ENCODE measurements at regions not wholly inside any gene's neighbourhood (a gene's known extent, or its start where the extent isn't known, plus 50 kb on each side); places are given as distances from the start of the nearest gene placed in this dataset.

DNA sequence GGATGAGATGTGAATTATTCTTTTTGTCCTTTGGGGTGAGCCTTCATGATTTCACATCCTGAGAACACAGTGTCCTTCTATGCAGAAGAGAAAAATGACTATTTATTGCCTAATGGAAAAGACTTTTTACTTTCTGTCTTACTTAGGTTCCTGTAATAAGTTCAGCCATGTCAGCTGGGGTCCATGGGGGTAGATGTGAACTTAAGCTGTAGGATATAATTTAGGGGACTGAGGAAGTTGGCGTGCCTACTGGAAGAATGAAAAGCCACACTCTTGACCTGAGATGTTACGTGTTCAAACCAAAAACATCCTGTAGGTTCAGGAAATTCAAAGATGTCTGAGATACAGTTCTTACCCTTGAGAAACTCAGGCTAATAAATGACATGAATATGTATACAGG, 660.5 kb downstream of the TOX3 start:
- no peak for DNase-seq

DNA sequence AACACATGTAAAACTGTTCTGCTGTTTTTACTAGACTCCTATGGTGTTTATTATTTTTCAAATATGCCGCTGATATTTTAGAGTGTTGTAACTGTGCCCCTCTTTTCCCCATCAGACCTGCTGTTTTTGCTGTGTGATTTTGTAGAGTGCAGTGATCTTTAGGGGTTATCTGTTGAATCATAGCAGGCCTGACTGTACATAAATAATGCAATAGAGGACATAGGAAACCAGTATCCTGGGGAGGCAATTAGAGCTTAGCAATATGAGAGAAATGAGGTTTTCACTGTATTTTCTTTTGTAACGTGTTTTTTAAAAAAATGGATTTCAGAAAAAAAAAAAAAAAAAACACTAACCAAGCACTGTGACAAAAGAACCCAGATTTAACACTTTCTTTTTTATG, 662.2 kb downstream of the TOX3 start:
- no peak for DNase-seq

GRCh38 chr16:51881731-51882130, 665.2 kb downstream of the TOX3 start:
- DNase-seq: no peak

- no peak for DNase-seq
Observed at GRCh38 chr16:51880776-51881175, 666.2 kb downstream of the TOX3 start.

DNA sequence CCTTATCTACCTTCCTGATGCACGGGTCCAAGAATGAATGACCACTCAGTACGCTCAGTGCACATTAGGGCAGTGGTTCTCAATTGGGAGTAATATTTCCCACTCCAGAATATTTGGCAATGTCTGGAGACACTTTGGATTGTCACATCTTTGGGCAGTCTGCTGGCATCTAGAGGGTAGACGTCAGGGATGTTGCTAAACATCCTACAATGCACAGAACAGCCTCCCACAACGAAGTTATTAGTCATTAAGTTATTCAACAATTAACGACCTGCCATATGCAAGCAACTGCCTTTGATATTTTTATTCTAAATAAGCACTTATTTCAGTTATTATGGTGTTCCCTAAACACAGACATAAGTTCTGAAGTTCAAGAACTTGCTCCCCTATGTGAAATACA, 669.3 kb downstream of the TOX3 start:
- no peak for DNase-seq

DNA sequence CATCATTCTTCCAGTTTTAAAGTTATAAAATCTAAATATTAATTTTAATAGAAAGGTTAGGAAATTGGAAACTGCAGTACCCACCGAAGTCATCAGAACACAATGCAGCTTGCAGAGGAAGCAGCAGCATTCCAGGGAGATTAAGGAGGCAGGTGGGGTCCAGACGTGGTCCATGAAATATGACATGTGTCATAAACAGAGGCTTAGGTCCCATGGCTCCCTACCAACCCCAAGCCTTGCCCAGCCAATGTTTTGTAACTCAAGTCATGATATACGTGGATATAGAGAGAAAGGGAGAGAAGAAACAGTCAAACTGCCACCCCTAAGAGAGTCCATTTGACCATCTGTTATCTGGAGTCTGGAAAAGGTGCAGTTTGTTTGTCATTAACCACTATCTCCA, 670.0 kb downstream of the TOX3 start:
- DNase-seq: no peak

GRCh38 chr16:51876601-51876875, 670.4 kb downstream of the TOX3 start:
- DNase-seq: no peak

DNA sequence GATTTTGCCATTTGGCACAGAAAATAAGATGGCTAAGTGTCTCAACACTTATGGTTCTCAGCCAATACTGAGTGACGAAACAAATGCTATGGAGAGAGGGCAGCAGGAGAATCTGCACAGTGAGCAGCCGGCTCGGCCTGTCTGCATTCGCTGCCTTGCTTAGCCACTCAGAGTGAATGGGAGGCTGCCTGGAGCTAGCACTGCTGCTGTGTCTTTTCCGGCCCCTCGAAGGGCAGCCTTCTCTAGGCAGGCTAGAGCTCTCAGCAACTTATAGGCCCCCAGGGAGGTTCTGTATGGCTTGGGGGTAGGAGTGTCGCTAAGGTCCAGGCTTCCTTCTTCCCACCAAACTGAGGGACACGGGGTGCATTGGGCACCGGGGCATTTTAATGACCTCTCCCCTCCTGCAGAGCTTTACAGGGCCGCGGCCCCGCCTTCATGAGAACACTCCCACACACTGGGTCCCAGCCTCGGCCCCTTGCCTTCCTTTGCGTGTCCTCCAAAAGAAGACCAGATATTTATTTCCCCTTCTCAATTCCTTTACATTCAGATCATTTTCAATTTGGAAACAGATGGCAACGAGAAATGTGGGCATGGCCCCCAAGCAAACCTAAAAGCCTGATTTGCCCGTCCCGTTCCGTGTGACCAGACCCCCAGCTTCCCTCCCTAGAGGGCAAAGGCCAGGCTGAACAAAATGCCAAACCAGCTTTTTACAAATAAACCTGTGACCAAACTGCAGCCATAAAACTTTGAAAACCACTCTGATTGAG, 670.9 kb downstream of the TOX3 start:
- no peak for DNase-seq

DNA sequence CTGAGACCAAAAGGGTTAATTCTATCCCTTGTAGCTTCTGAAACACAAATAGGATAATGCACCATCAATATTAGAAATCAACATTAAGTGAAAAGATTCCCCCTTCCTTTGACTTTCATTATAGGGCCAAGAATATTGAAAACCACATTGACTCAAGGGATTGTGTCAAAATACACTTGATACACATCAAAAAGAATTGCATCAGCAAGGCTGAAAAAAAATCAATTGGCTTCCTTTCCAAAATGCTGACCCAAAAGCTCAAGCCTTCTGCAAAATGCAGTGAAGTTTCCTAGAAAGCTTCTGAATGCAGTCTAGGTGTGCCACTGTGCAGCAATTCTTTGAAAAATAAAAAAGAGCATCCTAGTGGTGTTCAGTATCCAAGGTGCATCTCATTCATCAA, 674.4 kb downstream of the TOX3 start:
- no peak for DNase-seq

DNA sequence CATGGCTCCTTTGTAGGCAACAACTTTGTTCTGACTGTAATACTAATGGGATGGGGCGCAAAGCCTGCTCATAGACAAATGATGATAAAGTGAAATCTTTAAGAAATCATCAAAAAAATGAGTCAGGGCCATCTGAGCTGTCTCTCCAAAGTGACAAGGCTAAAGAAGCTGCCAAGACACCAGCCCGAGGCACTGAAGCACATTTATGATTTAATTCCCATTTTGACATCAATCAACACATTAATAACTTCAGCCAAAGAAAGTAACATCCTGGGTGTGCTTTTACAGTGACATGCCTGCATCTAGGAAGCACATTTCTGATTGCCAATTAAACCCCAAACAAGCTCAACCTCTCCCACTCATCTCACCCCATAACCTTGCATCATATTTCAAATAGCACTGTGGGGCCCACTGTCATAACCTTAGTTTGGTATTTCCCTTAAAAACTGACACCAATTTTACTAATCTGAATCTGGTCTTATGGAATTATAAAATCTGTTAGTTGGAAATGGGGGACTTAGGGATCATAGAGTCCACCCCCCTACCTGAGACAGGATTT, 676.6 kb downstream of the TOX3 start:
- DNase-seq: no peak

GRCh38 chr16:51869176-51869575, 677.8 kb downstream of the TOX3 start:
- DNase-seq: no peak

DNA sequence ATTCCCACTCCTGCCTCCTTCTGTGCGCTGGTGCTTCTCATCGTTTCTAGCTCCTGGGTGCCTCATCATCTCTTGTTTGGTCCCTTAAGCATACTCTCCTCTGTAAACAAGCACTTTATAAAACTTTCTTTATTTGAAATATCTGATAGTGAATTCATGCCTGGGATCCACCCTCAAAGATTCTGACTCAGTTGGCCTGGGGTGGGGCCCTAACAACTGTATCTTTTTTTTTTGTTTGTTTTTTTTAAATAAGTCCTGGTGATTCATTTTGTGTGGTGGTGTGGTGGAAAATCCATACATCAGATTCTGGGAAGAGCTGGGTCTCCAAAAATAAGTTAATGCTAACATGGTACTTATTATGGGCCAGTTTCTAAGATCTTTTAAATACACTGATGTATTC, 678.3 kb downstream of the TOX3 start:
- DNase-seq: no peak

- DNase-seq: no peak
Observed at GRCh38 chr16:51867386-51868065, 679.4 kb downstream of the TOX3 start.

DNA sequence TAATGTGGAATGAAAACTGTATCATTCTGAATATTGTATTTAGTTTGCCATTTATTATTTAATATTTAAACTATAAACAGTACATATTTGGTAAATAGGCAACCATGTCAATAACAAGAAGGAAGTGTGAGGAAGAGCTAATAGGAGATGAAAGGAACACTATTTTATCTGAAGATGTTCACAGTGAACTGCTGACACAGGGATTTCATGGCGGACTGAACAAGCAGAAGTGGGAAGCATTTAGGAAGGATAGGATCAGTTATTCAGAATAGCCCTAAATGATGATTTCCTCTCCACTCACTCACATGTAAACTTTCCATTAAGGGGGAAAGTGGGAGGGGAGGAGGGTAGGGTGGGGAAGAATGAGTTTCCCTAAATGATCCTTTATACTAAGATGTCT, 682.4 kb downstream of the TOX3 start:
- DNase-seq: no peak

GRCh38 chr16:51854401-51854951, 692.5 kb downstream of the TOX3 start:
- no peak for DNase-seq

GRCh38 chr16:51853586-51853985, 693.4 kb downstream of the TOX3 start:
- no peak for DNase-seq

- DNase-seq: no peak
Observed at GRCh38 chr16:51852892-51853291, 694.1 kb downstream of the TOX3 start.

DNA sequence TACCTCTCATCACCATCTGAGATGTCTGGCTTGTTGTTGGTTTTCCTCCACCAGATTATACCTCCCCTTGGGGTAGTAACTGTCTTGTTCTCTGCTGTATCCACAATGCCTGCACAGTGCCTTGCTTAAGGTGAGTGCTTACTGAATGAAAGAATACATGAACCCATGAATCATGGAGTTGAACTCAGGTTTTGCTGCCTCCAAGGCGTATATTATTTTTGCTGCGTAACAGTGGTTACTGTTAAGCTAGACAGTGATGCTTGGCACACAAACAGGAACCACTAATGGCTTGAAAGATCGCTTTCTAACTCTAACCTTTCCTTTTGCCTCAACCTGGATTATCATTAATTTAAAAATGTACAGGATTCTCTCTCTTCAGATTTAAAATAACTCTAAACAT, 695.8 kb downstream of the TOX3 start:
- DNase-seq: no peak

DNA sequence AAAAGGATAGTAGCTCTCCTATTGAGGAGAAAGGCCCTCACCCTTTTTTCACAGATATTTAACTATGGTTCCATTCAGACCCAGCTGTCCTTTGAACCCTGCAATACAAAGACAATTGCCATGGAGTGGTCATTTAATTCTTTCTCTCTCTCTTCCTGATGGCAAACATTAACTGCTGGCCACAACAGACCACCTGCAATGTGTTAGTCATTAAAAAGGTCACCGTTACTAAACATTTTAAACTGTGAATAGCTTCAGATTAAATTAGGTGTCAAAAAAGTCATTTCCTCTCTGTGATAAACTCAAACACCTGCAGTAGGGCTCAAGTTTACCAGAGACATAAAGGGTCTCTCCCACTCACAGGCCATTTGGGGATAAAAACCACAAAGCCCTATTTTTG, 697.2 kb downstream of the TOX3 start:
- DNase-seq: no peak

DNA sequence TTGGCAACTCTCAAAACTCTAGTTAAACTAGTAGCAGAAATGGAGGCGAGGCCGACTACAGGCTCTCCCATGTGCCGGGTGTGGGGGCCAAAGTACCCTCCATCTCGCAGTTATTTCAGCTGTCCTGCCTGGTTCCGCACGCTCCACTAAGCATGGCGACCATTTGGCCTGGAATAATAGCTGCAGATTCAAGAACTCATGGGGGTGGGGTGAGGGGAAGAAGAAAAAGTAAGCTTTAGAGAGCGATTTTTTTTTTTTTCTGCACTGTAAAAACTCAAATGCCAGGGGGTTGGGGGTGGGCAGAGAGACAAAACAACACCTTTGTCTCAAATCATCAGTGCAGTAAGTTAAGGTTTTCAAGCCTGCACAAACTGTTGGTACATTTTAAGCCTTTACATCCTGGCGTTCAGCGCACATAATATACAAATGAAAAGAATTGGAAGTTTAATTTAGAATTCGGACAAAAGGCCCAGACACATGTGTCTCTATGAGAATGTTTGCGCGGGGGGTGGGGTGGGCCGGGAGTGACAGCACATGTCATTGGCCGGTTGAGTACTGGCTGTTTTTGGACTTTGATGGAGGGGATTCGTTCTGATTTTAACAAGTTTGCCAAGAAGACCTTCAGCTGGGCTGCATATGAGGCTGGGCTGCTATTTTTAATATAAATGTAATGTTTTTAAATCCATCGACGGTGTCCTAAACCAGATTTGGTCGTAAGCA, 694.7 kb upstream of the SALL1 start:
- no peak for DNase-seq

DNA sequence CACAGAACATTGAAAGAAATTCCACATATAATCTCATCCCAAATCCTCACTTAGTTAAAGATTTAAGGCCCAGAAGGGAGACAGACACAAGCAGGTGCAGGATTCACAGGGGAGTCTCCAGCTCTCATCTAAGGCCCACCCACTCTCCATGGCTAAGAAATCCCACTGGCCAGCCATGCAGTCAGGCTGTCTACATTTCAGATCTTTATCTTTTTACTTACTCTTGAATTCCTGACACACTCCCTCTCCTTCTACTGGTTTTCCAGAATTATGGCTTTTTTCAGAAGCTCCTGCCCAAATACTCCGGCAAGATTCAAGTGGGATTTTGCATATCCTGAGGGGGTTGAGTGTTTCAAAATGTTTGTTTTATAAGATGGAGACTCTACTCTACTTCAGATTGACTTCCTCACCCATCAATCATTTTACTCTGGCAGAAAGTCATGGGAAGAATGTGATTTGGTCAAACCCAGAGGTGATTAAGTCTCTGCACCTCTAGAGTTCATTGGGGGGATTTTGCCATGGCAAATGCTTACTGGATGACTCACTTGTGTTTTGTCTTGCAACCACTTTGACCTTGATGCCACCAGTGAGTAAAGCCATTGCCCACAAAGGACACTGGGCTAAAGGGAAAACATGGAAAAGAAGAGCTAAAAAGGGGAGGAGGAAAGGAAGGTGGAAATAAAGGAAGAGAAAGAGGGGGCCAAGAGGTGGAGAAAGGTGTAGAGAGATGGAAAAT, 688.8 kb upstream of the SALL1 start:
- no peak for DNase-seq

DNA sequence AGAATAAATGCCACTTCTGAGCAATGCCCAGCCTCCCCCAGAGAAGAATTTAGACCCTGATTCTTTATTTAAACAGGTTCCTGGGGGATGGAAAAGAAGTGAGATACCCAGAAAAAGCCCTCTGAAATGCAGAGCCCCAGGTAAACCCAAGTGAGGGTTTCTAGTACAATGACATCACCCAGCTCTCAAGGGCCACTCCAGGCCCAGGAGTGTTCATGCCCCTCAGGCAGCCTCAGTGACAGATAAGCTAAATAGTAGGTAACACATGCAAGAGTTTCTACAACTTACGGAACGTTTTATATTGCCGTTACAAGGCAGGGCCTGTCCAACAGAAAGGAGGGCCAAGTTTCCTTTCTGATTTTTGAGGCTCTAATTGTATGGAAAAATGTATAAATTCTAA, 683.7 kb upstream of the SALL1 start:
- DNase-seq: no peak

- DNase-seq: no peak
Observed at GRCh38 chr16:51834133-51834532, 683.1 kb upstream of the SALL1 start.
